ENCODE measurements at regions not wholly inside any gene's neighbourhood (a gene's known extent, or its start where the extent isn't known, plus 50 kb on each side); places are given as distances from the start of the nearest gene placed in this dataset.

- no peaks in the 10 kb centered on the region for H3K36me3 ChIP-seq (ENCODE audit: insufficient read depth, low read length)
- no peaks in the 10 kb centered on the region for H3K9me3 ChIP-seq (ENCODE audit: insufficient read depth, low read length, severe bottlenecking)
- H4K20me1 ChIP-seq (ENCODE audit: insufficient read depth, low read length), result no peaks in the 10 kb centered on the region
- H3K4me1 ChIP-seq (ENCODE audit: insufficient read depth, low read length), result no peaks in the 10 kb centered on the region
- DNase-seq (no peak), ATAC-seq (ENCODE audit: insufficient read depth, low read depth) (no peak)
- TF ChIP-seq EZH2 (IDR thresholded peaks at IDR 0.05; ENCODE audit: borderline replicate concordance, low read depth, low read length, severe bottlenecking), result no peak
- TF ChIP-seq CTCF (IDR thresholded peaks at IDR 0.05; ENCODE audit: borderline replicate concordance, extremely low read depth, low read length, poor library complexity, severe bottlenecking), result no peak
- no peak overlapping the region for H3K4me2 ChIP-seq (ENCODE audit: insufficient read depth, low read length)
- H3K9ac ChIP-seq (ENCODE audit: low read depth, low read length), result no peak overlapping the region
- no peak overlapping the region for H3K27ac ChIP-seq (ENCODE audit: low read length)
- no peak overlapping the region for H3K4me3 ChIP-seq (ENCODE audit: low read depth in 1 of 2, low read length in 2 of 2)
- no peaks in the 10 kb centered on the region for H3K79me2 ChIP-seq (ENCODE audit: insufficient read depth, low read length)
- no peak overlapping the region for H2AFZ ChIP-seq (ENCODE audit: low read depth, low read length)
- no peaks in the 10 kb centered on the region for H3K27me3 ChIP-seq (ENCODE audit: insufficient read depth, low read length, poor library complexity)
Measured at GRCh38 chr14:104372390-104373054, 207.0 kb upstream of the C14orf180 start.

GRCh38 chr14:104373055-104373854 lies 206.3 kb upstream of the C14orf180 start:
- Histone ChIP-seq H3K4me3 (ENCODE audit: low read depth in 1 of 2, low read length in 2 of 2) (no peak overlapping the region), H3K79me2 (ENCODE audit: insufficient read depth, low read length) (no peaks in the 10 kb centered on the region), H4K20me1 (ENCODE audit: insufficient read depth, low read length) (no peaks in the 10 kb centered on the region), H3K9ac (ENCODE audit: low read depth, low read length) (no peak overlapping the region), H3K4me2 (ENCODE audit: insufficient read depth, low read length) (no peak overlapping the region), H3K36me3 (ENCODE audit: insufficient read depth, low read length) (no peaks in the 10 kb centered on the region), H3K9me3 (ENCODE audit: insufficient read depth, low read length, severe bottlenecking) (no peaks in the 10 kb centered on the region), H3K4me1 (ENCODE audit: insufficient read depth, low read length) (no peaks in the 10 kb centered on the region), H2AFZ (ENCODE audit: low read depth, low read length) (no peak overlapping the region), H3K27me3 (ENCODE audit: insufficient read depth, low read length, poor library complexity) (no peaks in the 10 kb centered on the region), H3K27ac (ENCODE audit: low read length) (no peak overlapping the region)
- no peak for TF ChIP-seq CTCF (IDR thresholded peaks at IDR 0.05; ENCODE audit: borderline replicate concordance, extremely low read depth, low read length, poor library complexity, severe bottlenecking)
- no peak for TF ChIP-seq EZH2 (IDR thresholded peaks at IDR 0.05; ENCODE audit: borderline replicate concordance, low read depth, low read length, severe bottlenecking)
- DNase-seq (no peak), ATAC-seq (ENCODE audit: insufficient read depth, low read depth) (no peak)

GRCh38 chr14:104373855-104374717 lies 205.5 kb upstream of the C14orf180 start:
- Histone ChIP-seq H2AFZ (ENCODE audit: low read depth, low read length) (no peak overlapping the region), H3K9me3 (ENCODE audit: insufficient read depth, low read length, severe bottlenecking) (no peaks in the 10 kb centered on the region), H3K27me3 (ENCODE audit: insufficient read depth, low read length, poor library complexity) (no peaks in the 10 kb centered on the region), H3K4me2 (ENCODE audit: insufficient read depth, low read length) (no peak overlapping the region), H4K20me1 (ENCODE audit: insufficient read depth, low read length) (no peaks in the 10 kb centered on the region), H3K27ac (ENCODE audit: low read length) (no peak overlapping the region), H3K4me1 (ENCODE audit: insufficient read depth, low read length) (no peaks in the 10 kb centered on the region), H3K9ac (ENCODE audit: low read depth, low read length) (no peak overlapping the region), H3K4me3 (ENCODE audit: low read depth in 1 of 2, low read length in 2 of 2) (no peak overlapping the region), H3K36me3 (ENCODE audit: insufficient read depth, low read length) (no peaks in the 10 kb centered on the region), H3K79me2 (ENCODE audit: insufficient read depth, low read length) (no peaks in the 10 kb centered on the region)
- TF ChIP-seq CTCF (IDR thresholded peaks at IDR 0.05; ENCODE audit: borderline replicate concordance, extremely low read depth, low read length, poor library complexity, severe bottlenecking) (no peak), EZH2 (IDR thresholded peaks at IDR 0.05; ENCODE audit: borderline replicate concordance, low read depth, low read length, severe bottlenecking) (no peak)
- ATAC-seq (ENCODE audit: insufficient read depth, low read depth) (no peak), DNase-seq (no peak)
